ENCODE measurements at regions not wholly inside any gene's neighbourhood (a gene's known extent, or its start where the extent isn't known, plus 50 kb on each side); places are given as distances from the start of the nearest gene placed in this dataset.
A peak's percentile ranks its signal among the peaks of the same experiment; 100 is the strongest.

- POLR2A ChIA-PET: interaction anchor here (1.2 kb wide), 1 partner anchor 97 kb away, joined by 3 read pairs; no protein-coding TSS in a partner anchor
Measured at GRCh38 chr5:34487956-34488355, 168.2 kb upstream of the RAI14 start.

More at GRCh38 chr5:34487956-34488355, 168.2 kb upstream of the RAI14 start:
- CTCF ChIA-PET: interaction anchor here (1.0 to 3.9 kb wide), 9 partner anchors 9 to 415 kb away, joined by 3 to 84 read pairs (median 3); no protein-coding TSS in a partner anchor
- Histone ChIP-seq H3K4me1 (ENCODE audit: control insufficient read depth, extremely low read depth, insufficient read depth, low read length) (peaks cover 19% of the 10 kb centered on the region), H3K27ac (ENCODE audit: insufficient read depth, low read depth, low read length) (peak overlapping the region; percentile 78), H4K20me1 (replicated peaks; ENCODE audit: control insufficient read depth, extremely low read depth, insufficient read depth, low read length) (no peaks in the 10 kb centered on the region), H3K4me3 (replicated peaks in 1 of 3; ENCODE audit: insufficient read depth in 1 of 3, low read depth in 1 of 3, low read length in 3 of 3) (no peak overlapping the region), H3K79me2 (ENCODE audit: control insufficient read depth, insufficient read depth, low read length) (no peaks in the 10 kb centered on the region), H3K9me1 (replicated peaks; ENCODE audit: control insufficient read depth, extremely low read depth, insufficient read depth, low read length) (no peaks in the 10 kb centered on the region), H3K4me2 (ENCODE audit: insufficient read depth, low read length) (peak overlapping the region; percentile 81), H3K9ac (replicated peaks; ENCODE audit: extremely low read depth, insufficient read depth, low read length) (peak overlapping the region; percentile 38), H3K9me3 (replicated peaks; ENCODE audit: control insufficient read depth, insufficient read depth, low read length) (no peaks in the 10 kb centered on the region), H3K36me3 (ENCODE audit: control insufficient read depth in 2 of 2, extremely low read depth in 1 of 2, insufficient read depth in 2 of 2, low read length in 2 of 2) (no peaks in the 10 kb centered on the region), H2AFZ (ENCODE audit: low read depth, low read length) (peak overlapping the region; percentile 58), H3K27me3 (ENCODE audit: control insufficient read depth in 2 of 2, insufficient read depth in 2 of 2, low read length in 2 of 2) (no peaks in the 10 kb centered on the region)
- intact Hi-C loops (cut with micrococcal nuclease): loop anchor here (1.0 to 5.0 kb wide), 8 partner anchors 31 to 514 kb away; partner anchors contain the start of genes RAI14 and TTC23L
- DNase-seq (ENCODE audit: low read depth, low spot score) (no peak), FAIRE-seq (no peak)
- TSS peak; percentile 49 for BruUV-seq (replicated peaks)
- dilution Hi-C loops (cut with MboI; ENCODE audit: extremely low pct_ligation_motif_present, low sequenced_read_pairs): loop anchor here (25.0 kb wide), 1 partner anchor 424 kb away; the partner anchor contains the start of genes BRIX1 and RAD1
- TF ChIP-seq MYC (IDR thresholded peaks at IDR 0.05; ENCODE audit: low read depth, low read length): no peak
- TF ChIP-seq CTCF (IDR thresholded peaks at IDR 0.05; ENCODE audit: extremely low read depth in 1 of 2, insufficient read depth in 1 of 2, low read depth in 1 of 2, low read length in 2 of 2): no peak
- no peak for TF ChIP-seq FOS (IDR thresholded peaks at IDR 0.05; ENCODE audit: borderline replicate concordance, insufficient read depth, low read length)
- TF ChIP-seq MAX (IDR thresholded peaks at IDR 0.05; ENCODE audit: insufficient read depth, insufficient read length): no peak
- TF ChIP-seq EZH2 (IDR thresholded peaks at IDR 0.05; ENCODE audit: borderline replicate concordance, low read depth, low read length, severe bottlenecking): no peak
- no peak for TF ChIP-seq POLR2A (IDR thresholded peaks at IDR 0.05; ENCODE audit: low read depth, low read length)
- no peak for TF ChIP-seq JUN (IDR thresholded peaks at IDR 0.05; ENCODE audit: borderline replicate concordance, insufficient read depth, insufficient read length, low read depth)
- TF ChIP-seq GATA2 (IDR thresholded peaks at IDR 0.05; ENCODE audit: insufficient read depth, insufficient read length, low read depth, low read length): no peak
- no peak for TF ChIP-seq POLR2AphosphoS5 (IDR thresholded peaks at IDR 0.05; ENCODE audit: insufficient read depth, low read depth, low read length)
